Activated T-cell treated with anti-CD3 and anti-CD28 coated beads for 24 hours (primary cell): ENCODE measurements at regions not wholly inside any gene's neighbourhood (a gene's known extent, or its start where the extent isn't known, plus 50 kb on each side); places are given as distances from the start of the nearest gene placed in this dataset.

Experiments
- DNase-seq: peaks from one replicate; pipeline ENCODE4 v3.0.0-alpha.2; 2020; ENCODE audit warnings: low read depth

DNA sequence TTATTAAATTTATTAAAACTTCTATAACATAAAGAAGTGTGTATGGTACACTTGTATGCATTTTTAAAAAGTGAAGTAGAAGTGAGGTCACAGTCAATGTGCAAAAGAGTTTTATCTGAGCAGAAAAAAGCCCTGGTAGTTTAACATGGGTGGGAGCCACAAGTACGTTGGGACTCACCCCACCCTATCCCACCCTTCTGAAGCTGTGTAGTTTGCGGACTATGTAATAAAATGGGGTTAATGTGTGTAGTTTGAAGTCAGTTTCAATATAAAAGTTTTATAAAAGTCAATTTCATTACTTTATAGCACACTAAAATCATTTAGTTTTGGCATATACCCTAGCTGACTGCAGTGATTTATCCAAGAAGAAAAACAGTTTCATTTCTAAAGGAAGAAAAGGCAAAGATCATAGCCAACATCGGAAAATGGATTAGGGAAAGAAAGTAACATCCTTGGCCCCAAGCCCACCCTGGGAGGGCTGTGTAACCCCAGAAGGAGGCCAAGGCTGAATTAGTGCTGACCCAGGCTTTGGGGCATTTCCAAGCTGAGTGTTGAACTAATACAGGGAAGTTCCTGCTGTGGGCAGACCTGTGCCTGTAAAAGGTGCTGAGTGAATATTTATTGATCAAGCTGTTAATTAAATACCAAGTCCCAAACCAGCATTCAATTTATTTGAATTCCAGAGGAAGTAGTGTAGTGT lies 398.6 kb upstream of the ADAMTSL1 start:
- DNase-seq: no peak

- no peak for DNase-seq
These were observed 395.8 kb upstream of the ADAMTSL1 start for GRCh38 chr9:18077941-18078678.

GRCh38 chr9:18092138-18092537 lies 381.8 kb upstream of the ADAMTSL1 start:
- no peak for DNase-seq

DNA sequence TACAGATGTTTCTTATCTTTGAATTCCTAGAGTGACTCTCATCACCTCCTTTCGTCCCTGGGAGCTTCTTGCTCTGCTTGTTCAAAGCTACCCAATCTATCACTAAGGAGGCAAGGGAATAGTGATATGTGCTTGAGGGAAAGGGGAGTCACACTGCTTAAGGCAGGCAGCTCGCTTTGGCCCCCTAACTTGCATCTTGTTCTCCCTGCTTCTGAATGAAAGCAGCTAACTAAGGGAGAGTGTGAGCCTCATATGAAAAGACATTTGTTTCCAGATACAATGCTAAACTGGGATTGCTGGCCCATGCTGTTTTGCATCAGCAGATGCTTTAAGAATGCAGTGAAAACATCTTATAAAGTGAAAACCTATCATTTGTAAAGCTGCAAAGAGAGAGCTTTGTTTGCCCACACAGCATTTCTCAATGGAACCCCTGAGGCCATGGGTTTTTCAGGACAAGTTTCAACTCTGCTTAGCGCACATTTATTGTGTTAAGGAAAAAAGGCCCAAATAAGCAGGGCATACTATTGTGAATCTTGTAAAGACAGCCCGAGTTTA lies 367.9 kb upstream of the ADAMTSL1 start:
- DNase-seq: no peak

DNA sequence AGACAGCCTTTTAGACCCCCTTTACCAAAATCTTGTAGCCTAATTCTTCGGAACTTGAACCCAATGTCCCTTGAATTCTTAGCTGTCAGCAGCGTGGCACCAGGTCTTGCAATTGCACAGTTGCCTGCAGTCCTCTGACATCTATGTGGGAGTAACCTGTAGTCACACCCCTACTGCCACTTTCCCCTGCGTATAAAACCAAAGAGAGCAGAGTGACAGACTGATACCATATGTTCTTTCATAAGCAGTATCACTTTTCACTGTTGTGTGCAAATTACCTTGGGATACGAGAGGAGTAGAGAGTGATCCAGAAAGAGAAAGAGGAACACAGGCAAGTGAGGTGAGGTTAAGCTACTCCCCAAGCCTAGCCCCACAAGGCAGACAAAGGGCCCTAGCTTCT lies 364.3 kb upstream of the ADAMTSL1 start:
- DNase-seq: no peak

DNA sequence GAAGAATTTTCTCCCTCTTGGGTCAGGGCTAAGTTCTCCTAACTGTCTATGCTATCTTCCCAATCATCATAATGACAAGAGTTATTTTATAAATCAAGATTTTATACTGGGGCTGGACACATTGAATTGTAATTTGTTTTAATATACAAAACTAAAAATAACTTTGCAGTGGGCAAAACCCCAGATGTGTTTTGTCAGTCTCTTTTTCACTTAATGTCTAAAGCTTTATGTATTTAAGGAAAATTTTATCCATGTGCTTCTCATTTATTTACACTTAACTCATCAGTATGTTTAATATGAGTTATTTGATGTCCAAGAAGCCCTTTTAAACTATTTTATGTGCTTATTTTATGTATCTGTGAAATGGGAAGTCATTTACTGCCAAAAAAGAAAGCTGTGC lies 362.8 kb upstream of the ADAMTSL1 start:
- DNase-seq: no peak

DNA sequence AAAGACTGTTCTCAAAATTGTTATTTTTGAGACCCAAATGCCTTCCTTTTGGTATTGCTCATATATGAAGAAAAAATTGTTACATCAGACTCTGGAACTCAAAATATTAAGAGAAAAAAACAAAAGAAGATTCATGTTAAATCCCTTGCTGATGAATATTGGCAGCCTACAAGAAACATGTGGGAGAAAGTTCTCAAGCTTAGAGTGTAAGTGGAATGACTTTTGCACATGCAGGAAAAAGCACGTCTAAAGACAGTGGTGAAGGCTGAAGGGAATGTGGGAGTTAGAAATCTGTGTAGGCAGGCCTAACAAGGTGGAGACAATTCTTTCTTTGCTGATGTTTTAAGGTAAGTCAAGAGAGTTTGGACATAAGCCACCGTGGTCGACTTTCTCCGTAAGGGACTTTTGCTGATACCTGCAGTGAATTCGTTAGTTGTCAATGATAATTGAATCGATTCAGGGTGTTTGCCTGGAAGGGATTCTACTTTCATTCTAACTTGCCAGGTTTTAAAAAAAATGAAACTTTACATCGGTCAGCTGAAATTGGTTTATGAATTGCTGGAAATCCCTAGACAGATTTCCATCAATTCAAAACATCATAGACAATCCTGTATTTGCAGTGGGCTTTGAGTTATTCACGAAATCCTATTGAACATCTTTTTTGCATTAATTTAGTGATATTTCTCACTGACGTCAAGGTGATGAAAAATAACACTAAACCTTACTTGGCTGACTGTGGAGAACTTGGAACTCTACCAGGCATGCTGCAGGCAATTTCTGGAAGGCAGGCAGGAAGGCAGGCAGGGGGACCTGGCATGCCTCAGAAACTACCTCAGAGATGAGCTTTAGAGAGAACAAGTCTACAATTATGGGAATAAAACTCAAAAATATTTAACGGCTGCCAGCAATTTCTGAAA lies 359.1 kb upstream of the ADAMTSL1 start:
- DNase-seq: no peak

DNA sequence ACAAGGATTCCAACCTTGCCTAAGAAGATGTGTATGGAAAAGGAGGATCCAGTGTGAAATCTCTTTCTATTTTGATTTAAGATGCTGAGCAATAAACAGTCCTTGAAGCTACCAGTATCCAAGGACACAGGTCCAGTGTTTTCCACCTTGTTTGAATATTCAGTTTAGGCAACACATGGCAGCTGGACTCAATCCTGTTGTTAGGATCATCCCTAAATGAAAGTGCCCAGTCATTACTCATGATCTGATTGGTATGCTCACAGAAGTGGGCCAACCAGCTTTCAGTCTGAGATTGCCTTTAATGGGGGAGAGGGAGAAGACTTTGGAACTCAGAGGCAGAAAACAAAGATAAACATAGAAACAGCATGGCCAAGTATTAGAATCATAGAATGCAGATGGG lies 355.7 kb upstream of the ADAMTSL1 start:
- DNase-seq: no peak

DNA sequence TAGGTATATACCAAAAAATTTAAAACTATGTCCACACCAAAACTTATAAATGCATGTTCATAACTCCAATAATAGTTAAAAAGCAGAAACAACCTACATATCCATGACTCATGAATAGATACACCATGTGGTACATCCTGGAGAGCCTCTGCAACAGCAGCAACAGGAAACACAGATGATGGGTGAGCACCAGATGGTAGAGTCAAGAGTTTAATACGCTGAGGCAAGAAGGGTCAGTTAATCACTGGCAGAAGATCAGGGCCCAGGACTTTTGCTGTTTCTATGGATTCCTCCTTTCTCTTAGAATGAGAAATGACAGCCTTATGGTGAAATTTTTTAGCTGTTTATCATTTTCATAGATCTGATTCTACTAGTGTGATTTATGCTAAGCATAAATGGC lies 351.8 kb upstream of the ADAMTSL1 start:
- no peak for DNase-seq

DNA sequence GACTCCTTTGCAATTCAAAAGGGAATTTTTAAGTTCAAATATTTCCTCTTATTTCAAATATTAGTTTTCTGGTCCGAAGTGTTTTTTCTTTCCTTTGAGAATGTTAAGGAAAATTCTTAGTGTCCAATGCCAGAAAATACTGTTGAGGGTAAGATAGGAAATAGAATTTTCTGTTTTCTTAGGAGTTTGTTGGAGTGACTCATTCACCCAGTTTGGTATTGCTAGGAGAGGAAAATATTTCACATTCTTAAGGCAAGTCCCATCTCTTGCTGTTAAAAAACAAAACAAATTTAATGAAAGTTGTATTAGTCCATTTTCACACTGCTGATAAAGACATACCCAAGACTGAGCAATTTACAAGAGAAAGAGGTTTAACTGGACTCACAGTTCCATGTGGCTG lies 349.2 kb upstream of the ADAMTSL1 start:
- no peak for DNase-seq

- DNase-seq: no peak
These were observed 347.0 kb upstream of the ADAMTSL1 start for GRCh38 chr9:18126831-18127498.

DNA sequence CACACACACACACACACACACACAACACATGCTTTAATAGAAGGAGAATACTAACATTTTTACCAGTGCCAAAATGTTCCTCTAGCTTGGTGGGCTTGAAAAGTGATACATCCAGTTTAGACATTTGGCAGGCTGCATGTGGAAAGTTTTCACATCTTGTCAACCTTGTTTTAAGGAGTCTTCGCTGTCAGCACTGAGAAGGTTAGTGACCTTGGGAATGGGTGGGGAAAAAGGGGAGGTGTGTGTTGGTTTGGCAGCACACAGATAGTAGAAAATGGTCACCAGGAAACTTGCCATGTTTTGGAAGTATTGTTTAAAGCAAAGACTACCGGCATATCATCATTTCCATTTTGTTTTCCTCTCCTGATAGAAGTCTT lies 346.5 kb upstream of the ADAMTSL1 start:
- no peak for DNase-seq

GRCh38 chr9:18129809-18130334 lies 344.1 kb upstream of the ADAMTSL1 start:
- no peak for DNase-seq

DNA sequence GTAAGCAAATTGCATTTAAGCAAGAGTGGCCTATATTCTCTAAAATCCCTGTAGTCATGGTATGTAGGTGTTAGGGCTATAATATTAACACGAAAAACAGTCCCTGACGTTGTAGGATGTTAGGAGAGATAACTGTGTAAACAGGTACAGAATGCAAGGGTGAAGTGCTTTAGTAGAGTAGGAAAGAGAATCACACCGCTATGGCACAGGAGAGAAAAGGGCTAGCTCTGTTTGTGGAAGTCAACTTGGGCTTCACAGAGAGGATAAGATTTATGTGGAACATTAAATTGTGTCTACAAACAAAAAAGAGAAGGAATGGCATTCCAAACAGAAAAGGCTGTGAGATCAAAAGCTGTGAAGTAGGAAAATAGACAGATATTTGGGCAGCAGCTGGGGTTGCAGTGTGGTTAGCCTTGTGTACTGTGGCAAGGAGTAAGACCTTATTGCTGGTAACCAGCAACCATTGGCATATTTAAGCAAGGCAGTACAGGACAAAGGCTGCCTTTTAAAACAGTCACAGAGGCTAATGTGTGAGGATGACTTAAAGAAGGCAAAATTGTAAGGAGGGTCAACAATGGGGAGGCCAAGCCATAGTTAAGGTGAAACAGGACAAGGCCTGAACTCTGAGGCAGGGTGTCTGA lies 337.5 kb upstream of the ADAMTSL1 start:
- DNase-seq: no peak

DNA sequence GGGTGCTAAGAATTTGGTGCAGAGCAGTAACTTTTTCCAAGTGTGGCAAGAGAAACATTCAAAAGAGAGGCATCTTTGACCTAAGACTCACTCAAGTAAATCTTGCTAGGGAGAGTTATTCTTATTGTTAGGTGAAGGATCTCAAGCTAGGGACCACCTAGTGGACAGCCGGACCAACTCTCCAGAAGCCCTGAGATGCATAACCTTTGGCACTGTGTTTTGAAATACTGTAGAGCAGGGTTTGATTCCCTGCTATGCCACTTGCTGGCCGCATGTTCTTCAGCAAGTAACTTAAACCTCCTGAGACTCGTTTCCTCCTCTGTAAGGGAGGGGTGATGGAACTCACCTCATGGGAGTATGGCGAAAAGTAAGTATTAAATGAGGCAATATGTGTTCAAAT lies 336.1 kb upstream of the ADAMTSL1 start:
- DNase-seq: no peak

- no peak for DNase-seq
These were observed 335.3 kb upstream of the ADAMTSL1 start for GRCh38 chr9:18138656-18139055.

- no peak for DNase-seq
These were observed 332.3 kb upstream of the ADAMTSL1 start for GRCh38 chr9:18141681-18142080.

DNA sequence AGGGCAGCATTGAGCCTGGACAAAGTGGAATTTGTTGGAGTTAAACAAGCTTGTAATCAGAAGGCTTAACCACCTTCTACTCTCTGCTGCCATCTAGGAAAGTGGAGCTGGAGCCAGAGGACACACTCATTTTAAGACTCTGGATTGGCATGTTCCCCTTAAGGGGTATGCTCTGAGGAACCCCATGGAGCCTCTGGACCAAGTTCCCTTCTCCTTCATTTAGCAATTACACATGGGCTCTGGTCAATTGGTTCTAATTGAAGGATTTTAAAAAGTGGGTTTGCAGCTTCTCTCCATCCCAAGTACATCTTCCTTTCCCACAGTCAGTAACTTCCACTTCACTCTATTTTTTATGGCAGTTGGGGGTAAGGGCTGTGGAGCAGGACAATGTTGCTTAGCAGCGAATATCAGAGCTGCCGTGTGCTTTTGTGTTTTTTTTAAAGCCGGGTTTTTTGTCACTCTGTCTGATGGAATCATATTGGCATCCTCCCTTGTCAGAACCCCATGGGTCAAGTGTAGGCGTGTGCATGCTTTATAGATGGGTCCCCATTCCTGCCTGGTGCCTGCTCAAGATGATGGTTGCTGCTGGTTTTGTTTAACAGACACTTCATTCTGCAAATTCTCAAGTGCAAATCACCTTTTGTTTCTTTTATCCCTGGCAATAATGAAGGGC lies 330.7 kb upstream of the ADAMTSL1 start:
- DNase-seq: no peak

- DNase-seq: no peak
These were observed 327.6 kb upstream of the ADAMTSL1 start for GRCh38 chr9:18146329-18146728.

DNA sequence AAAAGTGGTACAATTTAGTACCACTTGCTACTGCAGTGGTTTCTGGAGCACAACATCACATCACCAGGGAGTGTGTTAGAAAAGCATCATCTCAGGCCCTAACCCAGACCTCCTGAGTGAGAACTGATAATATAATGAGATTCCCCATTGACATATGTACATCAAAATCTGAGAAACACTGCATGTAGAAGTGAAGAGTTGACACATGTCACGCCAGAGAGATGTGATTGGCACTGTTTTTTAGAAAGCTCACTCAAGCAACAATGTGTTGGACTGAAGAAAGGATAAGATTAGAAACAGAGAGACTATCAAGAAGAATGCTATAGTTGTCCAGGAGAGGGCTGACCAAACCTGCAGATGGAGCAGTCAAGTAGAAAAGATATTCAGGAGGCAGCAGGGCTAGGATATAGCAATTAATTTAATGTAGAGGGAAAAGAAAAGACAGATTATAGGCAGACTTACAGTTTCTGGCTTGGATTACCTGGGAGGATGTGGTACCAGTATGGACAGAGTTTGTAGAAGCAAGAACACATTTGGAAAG lies 324.4 kb upstream of the ADAMTSL1 start:
- DNase-seq: no peak
